Right lobe of liver (tissue), 6 donors: ENCODE measurements at regions not wholly inside any gene's neighbourhood (a gene's known extent, or its start where the extent isn't known, plus 50 kb on each side); places are given as distances from the start of the nearest gene placed in this dataset.
"Not testable (repeated sequence)": the region's sequence is repeated elsewhere in the genome, so short reads cannot be mapped to it uniquely, and the experiment has no call there.

ENCODE experiments used
- ATAC-seq, 4 donors: fragments of 200-7000 bp; cut with Tn5 transposase; one replicate each; pipeline ENCODE4 v1.9.1; 2020; ENCODE audit warnings: mild to moderate bottlenecking in 4 of 4, moderate library complexity in 4 of 4
- DNase-seq, 3 donors: peaks; one replicate each; pipeline ENCODE4 v3.0.0-alpha.2; 2020
- H3K27ac ChIP-seq, 3 donors: fragments of 200-600 bp; one replicate each; pipeline ENCODE4 v1.8.0; 2022
- H3K27me3 ChIP-seq, 2 donors: fragments of 200-600 bp; one replicate each; pipeline ENCODE4 v1.8.0; 2022
- H3K36me3 ChIP-seq, 4 donors: fragments of 200-600 bp; sonication (generic) in 1 of 4; one replicate each; pipeline versions ENCODE4 v1.5.1 to v1.8.0; 2017 to 2022; ENCODE audit warnings: control low read depth in 1 of 4
- H3K4me1 ChIP-seq, 4 donors: fragments of 200-600 bp; sonication (generic) in 1 of 4; one replicate each; pipeline versions ENCODE4 v1.5.1 to v1.8.0; 2017 to 2022; ENCODE audit warnings: control low read depth in 1 of 4
- H3K4me3 ChIP-seq, 3 donors: fragments of 200-600 bp; one replicate each; pipeline ENCODE4 v1.8.0; 2022
- H3K9me3 ChIP-seq, 4 donors: fragments of 200-600 bp; sonication (generic) in 1 of 4; one replicate each; pipeline versions ENCODE4 v1.5.1 to v1.8.0; 2017 to 2022; ENCODE audit warnings: control low read depth in 1 of 4
- POLR2A ChIP-seq: fragments of 450-650 bp; IDR thresholded peaks from one replicate; pipeline ENCODE4 v1.6.1; 2017; ENCODE audit warnings: antibody characterized with exemption, mild to moderate bottlenecking
- WGBS: methylation state at CpG from one replicate; pipeline ENCODE4 v1.1.6; 2018; ENCODE audit warnings: low coverage, low lambda C conversion rate; ENCODE audit not compliant: insufficient coverage; ENCODE audit errors: missing lambda C conversion rate; 5-methylcytosine and 5-hydroxymethylcytosine counted together
- intact Hi-C, 2 donors: fragments of 100-400 bp; cut with DNase I; formaldehyde crosslinking; loops; one replicate each; pipeline versions ENCODE4 v1.11.2 to v1.14.1; 2022
- TF ChIP-seq, protein P1 (sequence below), 4 donors: fragments of 200-600 bp in 3 of 4; fragments of 450-650 bp in 1 of 4; IDR thresholded peaks; one replicate each; pipeline versions ENCODE4 v1.5.1 to v1.8.0; 2016 to 2022; ENCODE audit warnings: antibody characterized with exemption in 4 of 4, mild to moderate bottlenecking in 2 of 4
- donor health status: DM: no; HTN: yes; CAD: no.
- donor health status: DM: no; HTN: no; CAD: no.
- donor health status: DM: no; HTN: no; CAD: no.
- donor health status: DM: no; HTN: yes; CAD: no.
- donor health status: DM: no; HTN: yes; CAD: no.

DNA sequence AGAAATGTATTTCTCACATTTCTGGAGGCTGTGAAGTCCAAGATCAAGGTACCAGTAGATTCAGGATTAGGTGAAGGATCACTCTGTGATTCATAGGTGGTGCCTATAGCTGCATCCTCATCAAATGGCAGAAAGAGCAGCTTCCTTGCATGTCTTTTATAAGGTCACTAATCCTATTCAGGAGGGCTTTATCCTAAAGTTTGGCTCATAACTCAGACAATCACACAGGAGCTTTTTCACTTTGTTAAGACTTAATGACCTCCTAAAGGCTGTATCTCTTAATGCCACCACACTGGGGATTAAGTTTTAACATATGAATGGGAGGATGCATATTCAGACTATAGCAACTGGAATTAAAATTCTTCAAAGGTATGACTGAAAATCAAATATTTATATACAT, 861.1 kb downstream of the DACH1 start:
- intact Hi-C loops: no loop called here
- H3K4me1 ChIP-seq: no peaks in the 10 kb centered on the region
- H3K27me3 ChIP-seq: no peaks in the 10 kb centered on the region
- DNase-seq: no peak
- no peaks in the 10 kb centered on the region for H3K36me3 ChIP-seq
- H3K27ac ChIP-seq: no peak overlapping the region
- H3K9me3 ChIP-seq: no peaks in the 10 kb centered on the region
- ATAC-seq: no peak
- no peak for TF ChIP-seq POLR2A
- TF ChIP-seq, protein P1, sequence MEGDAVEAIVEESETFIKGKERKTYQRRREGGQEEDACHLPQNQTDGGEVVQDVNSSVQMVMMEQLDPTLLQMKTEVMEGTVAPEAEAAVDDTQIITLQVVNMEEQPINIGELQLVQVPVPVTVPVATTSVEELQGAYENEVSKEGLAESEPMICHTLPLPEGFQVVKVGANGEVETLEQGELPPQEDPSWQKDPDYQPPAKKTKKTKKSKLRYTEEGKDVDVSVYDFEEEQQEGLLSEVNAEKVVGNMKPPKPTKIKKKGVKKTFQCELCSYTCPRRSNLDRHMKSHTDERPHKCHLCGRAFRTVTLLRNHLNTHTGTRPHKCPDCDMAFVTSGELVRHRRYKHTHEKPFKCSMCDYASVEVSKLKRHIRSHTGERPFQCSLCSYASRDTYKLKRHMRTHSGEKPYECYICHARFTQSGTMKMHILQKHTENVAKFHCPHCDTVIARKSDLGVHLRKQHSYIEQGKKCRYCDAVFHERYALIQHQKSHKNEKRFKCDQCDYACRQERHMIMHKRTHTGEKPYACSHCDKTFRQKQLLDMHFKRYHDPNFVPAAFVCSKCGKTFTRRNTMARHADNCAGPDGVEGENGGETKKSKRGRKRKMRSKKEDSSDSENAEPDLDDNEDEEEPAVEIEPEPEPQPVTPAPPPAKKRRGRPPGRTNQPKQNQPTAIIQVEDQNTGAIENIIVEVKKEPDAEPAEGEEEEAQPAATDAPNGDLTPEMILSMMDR (IDR thresholded peaks at IDR 0.05): no peak
- H3K4me3 ChIP-seq: no peak overlapping the region

- intact Hi-C loops: no loop called here
- Histone ChIP-seq H3K9me3 (no peaks in the 10 kb centered on the region), H3K27ac (no peak overlapping the region), H3K36me3 (no peaks in the 10 kb centered on the region), H3K4me3 (no peak overlapping the region), H3K4me1 (no peaks in the 10 kb centered on the region), H3K27me3 (no peaks in the 10 kb centered on the region)
- DNase-seq (no peak), ATAC-seq (no peak)
- TF ChIP-seq POLR2A: no peak
- TF ChIP-seq, protein P1 (IDR thresholded peaks at IDR 0.05): no peak
- WGBS: 39% methylated on average over 1 of the region's 1 CpG
Observed at GRCh38 chr13:70995338-70995737, 871.7 kb downstream of the DACH1 start.

DNA sequence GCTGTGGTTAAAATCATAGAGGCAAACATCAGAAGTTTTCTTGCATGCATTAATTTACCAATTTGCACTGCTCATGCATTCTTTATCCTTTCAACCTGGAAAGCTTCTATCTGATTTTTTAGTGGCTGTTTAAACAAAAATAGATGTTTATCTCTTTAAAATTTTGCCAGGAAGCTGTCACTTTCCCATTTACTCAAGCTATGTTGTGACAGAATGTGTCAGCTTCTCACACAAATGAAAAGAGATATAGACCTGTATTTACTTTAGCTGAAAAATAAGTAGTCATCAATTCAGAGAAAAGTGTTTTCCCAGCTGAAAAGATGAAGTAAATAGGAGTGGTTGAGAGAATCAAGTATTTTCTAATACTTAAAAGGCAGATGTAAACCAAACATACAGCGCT, 872.8 kb downstream of the DACH1 start:
- DNase-seq (no peak), ATAC-seq (no peak)
- TF ChIP-seq, protein P1 (IDR thresholded peaks at IDR 0.05): no peak
- no peak for TF ChIP-seq POLR2A
- Histone ChIP-seq H3K27me3 (no peaks in the 10 kb centered on the region), H3K4me1 (no peaks in the 10 kb centered on the region), H3K9me3 (no peaks in the 10 kb centered on the region), H3K4me3 (no peak overlapping the region), H3K36me3 (no peaks in the 10 kb centered on the region), H3K27ac (no peak overlapping the region)
- intact Hi-C loops: no loop called here
- 22% methylated on average over 1 of the region's 1 CpG for WGBS

GRCh38 chr13:70987043-70987442, 878.8 kb upstream of the KLHL1 start:
- Histone ChIP-seq H3K4me1 (no peaks in the 10 kb centered on the region), H3K27me3 (no peaks in the 10 kb centered on the region), H3K4me3 (no peak overlapping the region), H3K36me3 (no peaks in the 10 kb centered on the region), H3K27ac (no peak overlapping the region), H3K9me3 (no peaks in the 10 kb centered on the region)
- ATAC-seq (no peak), DNase-seq (peak in 1 of 3 donors; percentile 13)
- TF ChIP-seq POLR2A: no peak
- TF ChIP-seq, protein P1 (IDR thresholded peaks at IDR 0.05): no peak
- 47% methylated on average over 6 of the region's 6 CpGs for WGBS
- intact Hi-C loops: no loop called here

DNA sequence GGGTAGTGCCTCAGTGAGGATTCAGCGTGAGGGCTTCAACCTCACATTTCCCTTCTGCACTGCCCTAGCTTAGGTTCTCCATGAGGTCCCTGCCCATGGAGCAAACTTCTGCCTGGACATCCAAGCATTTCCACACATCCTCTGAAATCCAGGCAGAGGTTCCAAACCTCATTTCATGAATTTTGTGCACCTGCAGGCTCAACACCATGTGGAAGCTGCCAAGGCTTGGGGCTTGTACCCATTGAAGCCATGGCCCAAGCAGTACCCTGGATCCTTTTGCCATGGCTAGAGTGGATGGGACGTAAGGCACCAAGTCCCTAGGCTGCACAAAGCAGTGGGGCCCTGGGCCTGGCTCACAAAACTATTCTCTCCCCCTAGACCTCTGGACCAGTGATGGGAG, 877.1 kb upstream of the KLHL1 start:
- Histone ChIP-seq H3K4me3 (no peak overlapping the region), H3K4me1 (no peaks in the 10 kb centered on the region), H3K36me3 (no peaks in the 10 kb centered on the region), H3K27ac (no peak overlapping the region), H3K9me3 (no peaks in the 10 kb centered on the region), H3K27me3 (no peaks in the 10 kb centered on the region)
- DNase-seq (no peak), ATAC-seq (no peak)
- TF ChIP-seq, protein P1 (IDR thresholded peaks at IDR 0.05): no peak
- TF ChIP-seq POLR2A: no peak
- 17% methylated on average over 1 of the region's 2 CpGs for WGBS
- intact Hi-C loops: no loop called here

DNA sequence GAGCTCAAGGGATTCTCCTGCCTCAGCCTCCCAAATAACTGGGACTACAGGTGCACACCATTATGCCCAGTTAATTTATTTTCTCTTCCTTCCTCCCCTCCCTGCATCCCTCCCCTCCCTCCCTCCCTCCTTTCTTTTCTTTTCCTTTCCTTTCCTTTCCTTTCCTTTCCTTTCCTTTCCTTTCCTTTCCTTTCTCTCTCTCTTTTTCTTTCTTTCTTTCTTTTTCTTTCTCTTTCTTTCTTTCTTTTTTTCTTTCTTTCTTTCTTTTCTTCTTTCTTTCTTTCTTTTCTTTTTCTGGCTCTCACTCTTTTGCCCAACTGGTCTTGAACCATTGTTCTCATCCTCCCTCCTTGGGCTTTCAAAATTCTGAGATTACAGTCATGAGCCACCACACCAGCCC, 873.0 kb upstream of the KLHL1 start:
- ATAC-seq, H3K9me3 ChIP-seq, DNase-seq, H3K27ac ChIP-seq, H3K36me3 ChIP-seq, H3K4me1 ChIP-seq, H3K4me3 ChIP-seq, intact Hi-C loops, H3K27me3 ChIP-seq: not testable (repeated sequence)
